Activated naive CD4-positive, alpha-beta T cell treated with anti-CD3 and anti-CD28 coated beads, Interleukin-2, amount 50 U/mL, for 16 hours (primary cell): ENCODE measurements at regions not wholly inside any gene's neighbourhood (a gene's known extent, or its start where the extent isn't known, plus 50 kb on each side); places are given as distances from the start of the nearest gene placed in this dataset.

Experiments
- DNase-seq: peaks from one replicate; pipeline ENCODE4 v3.0.0-alpha.2; 2020

DNA sequence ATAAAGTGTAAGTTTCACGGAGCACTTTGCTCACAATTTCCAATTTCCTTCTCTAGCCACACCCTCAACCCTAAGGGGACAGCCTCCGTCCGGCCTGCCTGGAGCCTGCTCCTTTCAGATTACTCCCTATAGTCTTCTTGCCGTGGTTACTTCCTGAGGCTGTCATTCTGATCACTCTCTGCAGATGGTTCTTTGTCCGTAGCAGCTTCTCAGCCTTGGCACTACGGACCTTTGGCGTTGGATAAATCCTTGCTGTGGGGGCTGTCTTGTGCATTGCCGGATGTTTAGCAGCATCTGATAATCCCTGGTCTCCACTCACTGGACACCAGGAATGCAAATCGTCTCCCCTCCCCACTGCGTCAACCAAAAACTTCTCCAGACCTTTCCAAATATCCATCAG is 447.5 kb upstream of the KIRREL3 start:
- no peak for DNase-seq

DNA sequence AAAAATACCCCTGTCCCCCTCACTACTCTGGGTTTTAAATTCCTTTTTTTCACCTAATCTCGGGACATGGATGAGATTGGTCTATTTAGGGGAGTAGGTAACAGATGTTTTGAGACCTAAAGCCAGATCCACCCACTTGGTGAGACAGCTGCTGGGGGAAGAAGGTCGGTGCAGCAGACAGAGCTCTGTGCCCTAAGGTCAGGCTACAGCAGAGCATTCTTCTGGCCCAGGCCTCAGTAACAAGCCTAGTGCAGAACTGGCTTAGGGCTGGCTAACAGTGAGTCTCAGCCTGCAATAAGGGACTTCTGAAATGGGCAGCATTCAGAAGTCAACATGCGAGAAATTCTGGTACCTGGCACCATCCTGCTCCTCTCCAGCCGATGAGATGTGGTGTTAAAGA is 444.9 kb upstream of the KIRREL3 start:
- DNase-seq = no peak

DNA sequence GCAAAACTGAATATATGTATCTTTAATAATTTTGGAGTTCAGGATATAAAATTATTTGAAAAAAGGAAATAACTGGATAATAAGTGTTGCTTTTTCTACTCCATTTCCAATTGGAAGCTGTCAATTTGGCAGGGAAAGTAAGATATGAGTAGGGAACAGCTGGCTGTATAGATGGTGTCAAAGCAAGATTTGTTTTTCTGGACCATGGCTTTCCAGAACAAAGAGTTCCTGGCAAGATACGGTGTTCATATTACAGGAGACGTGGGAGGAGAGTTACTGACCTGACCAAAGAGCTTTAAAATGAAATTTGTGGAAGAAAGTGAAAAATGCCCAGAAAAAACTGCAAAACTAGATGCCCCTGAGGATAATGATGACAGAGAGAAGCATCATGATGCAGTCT is 442.7 kb upstream of the KIRREL3 start:
- no peak for DNase-seq

DNA sequence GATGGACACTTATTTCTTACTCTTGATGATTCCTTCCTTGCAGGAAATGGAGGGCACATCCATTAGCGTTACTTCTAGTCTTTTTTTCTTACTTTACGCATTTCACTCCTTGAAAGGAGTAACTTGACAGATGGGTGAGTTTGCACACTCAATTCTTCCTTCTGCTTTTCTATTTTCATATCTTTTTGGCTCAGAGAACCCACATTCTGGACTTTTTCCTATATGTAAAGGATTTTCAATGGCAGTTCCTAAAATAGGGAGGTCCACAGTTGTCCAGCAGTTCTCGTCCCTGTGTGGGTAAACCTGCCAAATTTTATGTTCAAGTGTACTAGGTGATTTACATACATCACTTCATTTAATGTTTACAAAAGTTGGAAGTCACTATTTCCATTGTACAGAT is 440.0 kb upstream of the KIRREL3 start:
- no peak for DNase-seq

DNA sequence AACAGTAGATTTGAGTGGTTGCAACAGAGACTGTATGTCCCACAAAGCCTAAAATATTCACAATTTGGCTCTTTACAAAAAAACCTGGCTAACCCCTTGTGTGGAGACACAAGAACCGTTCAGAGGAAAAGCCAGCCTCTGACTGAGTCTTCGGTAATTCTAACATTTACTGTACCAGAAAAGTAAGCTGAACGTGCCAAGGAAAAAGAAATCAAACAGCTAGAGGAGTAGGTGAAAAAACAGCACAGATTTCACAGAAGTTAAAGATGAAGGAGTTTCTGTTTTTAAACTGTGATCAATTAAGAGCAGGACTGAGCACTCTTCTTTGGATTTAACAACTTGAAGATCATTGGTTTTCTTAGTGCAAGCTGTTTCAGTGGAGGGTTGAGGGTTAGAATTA is 424.7 kb upstream of the KIRREL3 start:
- no peak for DNase-seq

DNA sequence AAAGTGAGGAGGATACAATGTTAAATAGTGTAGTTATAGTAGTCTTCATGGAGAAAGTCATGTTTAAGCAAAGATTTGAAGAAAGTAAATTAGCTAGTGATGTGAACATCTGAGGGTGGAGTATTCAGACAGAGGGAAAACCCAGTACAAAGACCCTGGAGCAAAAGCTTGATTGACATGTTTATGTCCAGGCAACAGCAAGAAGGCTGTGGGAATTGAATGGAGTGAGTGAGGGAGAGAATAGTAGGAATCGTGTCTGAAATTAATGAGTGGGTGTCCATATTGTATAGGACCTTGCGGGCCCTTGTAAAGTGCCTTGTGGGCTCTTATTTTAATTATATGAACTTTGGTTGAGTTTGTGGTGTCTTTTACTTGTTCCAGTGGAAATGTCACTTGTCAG is 424.1 kb upstream of the KIRREL3 start:
- no peak for DNase-seq

DNA sequence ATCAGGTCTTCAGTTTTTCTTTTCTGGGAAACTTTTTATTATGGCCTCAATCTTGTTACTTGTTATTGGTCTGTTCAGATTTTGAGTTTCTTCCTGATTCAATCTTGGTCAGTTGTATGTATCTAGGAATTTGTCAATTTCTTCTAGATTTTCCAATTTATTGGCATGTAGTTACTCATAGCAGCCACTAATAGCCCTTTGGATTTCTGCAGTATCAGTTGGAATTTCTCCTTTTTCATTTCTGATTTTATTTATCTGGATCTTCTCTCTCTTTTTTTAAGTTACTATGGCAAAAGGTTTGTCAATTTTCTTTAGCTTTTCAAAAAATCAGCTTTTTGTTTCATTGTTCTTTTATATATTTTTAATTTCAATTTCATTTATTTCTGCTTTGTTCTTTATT is 419.6 kb upstream of the KIRREL3 start:
- DNase-seq = no peak

DNA sequence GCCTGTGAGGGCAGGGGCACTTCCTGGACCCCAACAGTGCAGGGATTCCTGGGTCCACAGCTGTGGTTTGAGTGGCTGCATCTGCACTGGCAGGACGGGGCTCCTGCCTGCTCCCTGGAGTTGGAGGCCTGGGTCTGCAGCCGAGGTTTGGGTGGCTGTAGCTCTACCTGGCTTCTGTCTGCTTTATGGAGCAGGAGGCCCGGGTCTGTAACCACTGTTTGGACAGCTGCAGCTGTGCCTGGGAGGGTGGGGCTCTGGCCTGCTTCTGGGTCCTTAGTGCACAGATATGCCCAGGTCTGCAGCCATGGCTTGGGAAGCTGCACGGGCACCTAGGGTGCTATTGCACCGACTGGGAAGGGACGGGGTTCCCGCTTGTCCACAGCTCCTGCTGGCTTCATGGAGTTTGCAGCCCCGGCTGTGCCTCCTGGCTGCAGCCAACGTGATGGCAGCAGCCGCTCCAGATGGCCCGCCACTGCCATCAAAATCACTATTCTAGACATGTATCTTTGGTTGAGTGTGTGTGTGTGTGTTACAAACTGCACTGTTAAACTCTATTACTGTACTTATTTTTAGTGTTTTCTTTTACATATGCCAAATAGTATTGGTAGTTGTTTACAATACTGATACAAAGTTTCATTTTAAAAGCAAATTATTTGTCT is 412.3 kb upstream of the KIRREL3 start:
- no peak for DNase-seq

DNA sequence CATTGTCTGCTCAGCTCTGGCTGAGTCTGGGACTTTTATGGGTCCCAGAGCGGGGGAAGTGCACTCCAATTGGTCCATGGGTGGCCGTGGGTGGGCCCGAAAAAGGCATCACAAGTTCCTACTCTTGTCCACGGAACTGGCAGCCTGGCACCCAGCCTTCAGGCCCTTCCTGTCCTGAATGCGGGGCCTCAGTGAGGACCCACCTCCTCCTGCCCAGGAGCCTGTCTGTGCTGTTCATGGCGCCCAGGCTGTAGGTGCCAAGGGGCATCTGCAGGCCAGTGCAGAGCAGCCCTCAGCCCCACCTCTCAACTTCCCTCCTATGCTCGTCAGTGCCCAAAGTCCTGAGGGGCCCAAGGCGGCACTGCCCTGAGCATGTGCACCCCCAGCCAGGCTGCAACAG is 411.7 kb upstream of the KIRREL3 start:
- no peak for DNase-seq

DNA sequence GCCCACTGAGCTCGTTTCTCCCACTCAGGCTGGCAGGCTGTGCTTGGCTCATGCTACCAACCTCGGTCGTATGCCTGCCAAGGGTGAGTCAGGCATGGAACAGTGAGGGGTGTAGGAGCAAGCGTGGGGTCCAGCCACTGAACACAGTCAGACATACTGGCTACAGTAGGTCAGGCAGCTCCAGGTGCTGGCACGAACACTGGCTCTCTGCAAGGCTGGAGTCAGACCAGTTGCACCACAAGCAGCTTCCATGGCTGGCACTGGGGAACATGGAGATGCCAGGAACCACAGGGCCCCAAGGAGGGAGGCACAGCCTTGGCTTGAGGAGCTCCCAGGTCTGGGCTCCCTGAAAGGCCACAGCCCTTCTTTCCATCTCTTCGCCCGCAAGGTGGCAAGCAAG is 410.7 kb upstream of the KIRREL3 start:
- no peak for DNase-seq

DNA sequence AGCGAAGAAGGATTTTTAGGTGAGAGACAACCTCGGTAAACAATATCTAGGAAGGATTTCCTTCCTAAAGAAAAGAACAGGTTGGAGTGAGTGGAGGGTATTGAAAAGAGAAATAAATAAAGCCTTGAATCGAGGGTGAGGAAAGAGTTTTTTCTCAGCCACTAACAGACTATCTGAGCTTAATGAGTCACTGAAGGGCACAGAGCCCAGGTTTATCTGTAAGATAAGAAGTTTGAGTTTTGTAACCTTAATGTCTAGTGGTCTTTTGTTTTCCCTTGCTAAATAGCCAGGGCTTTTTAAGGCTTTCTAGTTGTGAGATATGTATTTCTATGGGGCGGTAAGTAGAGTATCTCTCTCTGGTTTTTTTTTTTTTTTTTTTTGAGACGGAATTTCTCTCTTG is 394.5 kb upstream of the KIRREL3 start:
- DNase-seq = no peak

DNA sequence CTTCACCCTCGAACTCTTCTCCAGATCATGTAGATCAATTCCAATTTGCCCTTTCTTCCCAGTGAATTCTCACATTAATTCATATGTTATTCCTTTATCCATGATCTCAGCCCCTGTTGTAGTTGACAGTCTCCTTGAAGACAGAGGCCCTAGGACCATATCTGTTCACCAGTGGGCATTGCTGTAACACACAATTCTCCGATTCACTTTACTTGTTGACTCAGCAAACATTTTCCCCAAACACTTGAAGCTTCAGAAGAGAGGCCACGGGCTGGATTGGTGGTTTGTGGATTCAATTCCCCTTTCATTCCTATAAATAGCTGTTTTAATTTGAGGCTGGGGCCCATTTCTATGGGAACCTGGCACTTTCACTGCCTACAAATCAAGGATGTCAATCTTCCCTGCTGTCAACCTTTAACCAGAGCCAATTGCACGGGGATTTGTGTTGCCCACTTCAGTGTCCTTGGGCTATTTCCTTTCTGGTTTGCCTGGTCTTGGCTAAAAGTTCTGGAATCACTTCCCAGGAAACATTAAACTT is 393.0 kb upstream of the KIRREL3 start:
- no peak for DNase-seq

DNA sequence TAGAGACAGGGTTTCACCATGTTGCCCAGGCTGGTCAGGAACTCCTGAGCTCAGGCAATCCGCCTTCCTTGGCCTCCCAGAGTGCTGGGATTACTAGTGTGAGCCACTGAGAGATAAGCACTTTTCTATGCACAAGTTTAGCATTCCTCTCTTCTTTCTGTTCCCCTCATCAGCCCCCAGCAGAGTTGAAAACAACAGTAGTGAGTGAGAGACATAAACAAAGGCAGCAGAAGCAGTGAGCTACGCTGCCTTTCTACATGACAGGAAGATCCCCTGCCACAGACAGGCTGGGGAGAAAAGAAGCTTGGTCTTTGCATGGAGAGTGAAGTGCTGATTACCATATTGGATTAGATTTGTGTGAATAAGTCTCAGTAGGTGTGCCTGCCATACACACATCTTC is 392.0 kb upstream of the KIRREL3 start:
- no peak for DNase-seq

DNA sequence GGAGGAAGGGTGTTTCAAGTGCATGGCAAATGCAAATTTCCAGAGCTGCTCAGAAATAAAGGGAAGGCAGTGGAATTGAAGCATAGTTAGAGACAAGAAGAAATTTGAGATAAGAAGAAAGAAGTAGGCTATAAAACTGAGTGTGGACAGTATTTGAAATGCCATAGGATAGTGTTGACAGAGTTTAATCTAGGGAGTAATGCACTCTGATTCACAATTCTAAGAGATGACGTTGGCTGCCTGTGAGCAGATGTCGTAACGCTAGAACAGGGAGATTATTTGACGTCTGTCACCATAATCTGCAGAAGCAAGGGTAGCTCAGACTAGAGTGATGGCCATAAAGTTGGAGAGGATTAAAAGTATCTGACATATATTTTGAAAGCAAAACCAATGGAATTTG is 389.9 kb upstream of the KIRREL3 start:
- DNase-seq = no peak

DNA sequence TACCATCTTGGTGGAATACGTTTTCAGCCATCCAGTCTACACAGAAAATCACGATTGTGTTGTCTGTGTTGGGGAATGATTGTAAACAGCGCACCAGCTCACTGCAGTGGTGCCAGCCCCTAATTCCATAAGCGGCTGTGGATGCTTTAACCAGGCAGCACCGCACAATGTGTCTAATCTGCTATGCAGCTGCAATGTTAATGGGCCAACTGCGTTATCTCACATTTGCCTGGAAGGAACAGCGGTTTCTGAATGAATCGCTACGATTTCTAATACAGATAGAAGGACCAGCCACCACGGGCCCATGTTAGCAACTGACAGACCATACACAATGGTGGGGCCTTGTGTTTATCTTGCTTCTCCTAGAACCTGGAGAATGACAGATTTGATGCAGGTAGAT is 384.5 kb upstream of the KIRREL3 start:
- no peak for DNase-seq

DNA sequence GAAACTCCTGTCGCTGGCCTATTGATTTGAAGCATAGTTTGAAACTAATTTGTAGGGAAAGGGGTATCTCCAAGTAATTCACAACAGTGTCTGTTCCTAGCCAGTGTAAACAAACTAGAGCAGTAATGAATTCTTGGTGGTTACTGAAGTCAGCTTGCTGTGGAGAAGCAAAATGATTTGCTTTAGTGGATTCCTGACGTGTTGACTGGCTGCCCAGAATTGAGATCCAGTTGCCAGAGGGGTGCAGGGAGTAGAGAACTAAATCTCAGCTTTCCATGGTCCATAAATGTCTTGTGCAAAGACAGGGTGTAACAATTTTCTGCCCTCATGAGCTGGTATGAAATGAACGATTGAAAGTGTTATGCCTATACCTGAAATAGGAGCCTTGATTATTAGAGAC is 382.5 kb upstream of the KIRREL3 start:
- no peak for DNase-seq

DNA sequence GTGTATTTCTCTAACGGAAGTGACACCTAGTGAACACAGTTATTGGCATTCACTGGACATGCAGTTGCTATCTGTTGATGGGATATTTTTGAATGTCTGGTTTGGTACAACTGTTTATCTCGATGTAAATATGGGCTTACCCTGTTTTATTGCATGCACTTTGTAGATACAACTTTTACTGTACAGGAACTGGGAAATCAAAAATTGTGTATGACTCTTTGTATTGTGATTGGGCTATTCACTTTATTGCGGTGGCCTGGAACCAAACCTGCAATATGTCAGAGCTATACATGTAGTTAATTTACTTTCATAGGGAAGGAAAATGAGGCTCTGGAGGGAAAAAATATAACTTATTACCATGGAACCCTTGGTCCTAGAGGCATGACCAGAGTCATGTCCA is 380.7 kb upstream of the KIRREL3 start:
- DNase-seq = no peak

DNA sequence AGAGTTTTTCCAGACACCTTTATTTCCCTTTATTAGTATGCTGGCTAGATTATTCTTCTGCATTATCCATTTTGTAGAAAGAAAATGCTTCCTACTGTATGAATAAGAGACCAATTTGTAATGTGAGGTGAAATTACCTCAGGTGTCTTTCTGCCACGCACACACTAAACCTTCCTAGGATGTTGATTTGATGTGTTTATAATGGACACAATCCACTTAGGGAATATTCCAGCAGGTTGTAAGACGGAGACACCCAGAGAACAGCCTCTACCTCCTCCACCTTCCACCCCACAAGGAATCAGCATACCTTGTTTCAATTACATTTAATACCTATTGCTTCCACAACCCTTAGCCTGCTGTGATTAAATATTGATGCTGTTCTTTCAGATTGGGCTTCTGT is 379.1 kb upstream of the KIRREL3 start:
- DNase-seq = no peak

DNA sequence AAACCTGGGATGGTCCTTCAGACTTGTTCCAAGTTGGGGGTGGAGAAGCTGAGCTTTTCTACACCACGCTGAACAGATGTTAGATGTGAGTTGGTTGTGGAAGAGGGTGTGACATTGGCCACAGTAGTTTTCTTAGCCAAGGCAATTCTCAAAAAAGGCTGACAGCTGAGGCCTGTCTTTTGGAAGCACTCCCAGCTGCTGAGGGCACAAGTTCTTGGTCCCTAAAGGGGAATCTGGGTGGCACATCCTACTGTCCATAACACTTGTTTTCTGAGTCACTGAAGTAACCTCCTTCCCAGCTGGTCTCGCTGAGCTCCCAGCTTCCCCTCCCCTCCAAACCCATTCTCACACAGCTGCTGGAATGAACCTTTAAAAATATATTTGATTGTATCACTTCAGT is 375.7 kb upstream of the KIRREL3 start:
- no peak for DNase-seq

DNA sequence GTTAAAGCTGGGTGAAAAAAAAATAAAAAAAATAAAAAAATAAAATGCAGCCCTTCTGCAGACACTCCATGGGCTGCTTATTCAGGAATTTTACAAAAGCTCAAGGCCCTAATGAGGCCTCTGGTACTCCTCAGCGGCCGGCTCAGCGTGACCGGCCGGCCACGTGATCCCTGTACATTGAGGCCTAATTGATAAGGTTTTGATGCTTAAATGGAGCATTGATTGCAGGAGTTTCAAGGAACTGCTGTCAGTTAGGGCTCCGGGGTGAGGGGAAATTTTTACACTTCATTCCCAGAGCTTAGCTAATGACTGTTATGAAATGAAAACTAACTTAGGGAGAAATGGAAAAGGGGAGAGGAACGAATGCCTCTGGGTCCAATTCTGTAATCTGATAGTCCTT is 368.8 kb upstream of the KIRREL3 start:
- no peak for DNase-seq

DNA sequence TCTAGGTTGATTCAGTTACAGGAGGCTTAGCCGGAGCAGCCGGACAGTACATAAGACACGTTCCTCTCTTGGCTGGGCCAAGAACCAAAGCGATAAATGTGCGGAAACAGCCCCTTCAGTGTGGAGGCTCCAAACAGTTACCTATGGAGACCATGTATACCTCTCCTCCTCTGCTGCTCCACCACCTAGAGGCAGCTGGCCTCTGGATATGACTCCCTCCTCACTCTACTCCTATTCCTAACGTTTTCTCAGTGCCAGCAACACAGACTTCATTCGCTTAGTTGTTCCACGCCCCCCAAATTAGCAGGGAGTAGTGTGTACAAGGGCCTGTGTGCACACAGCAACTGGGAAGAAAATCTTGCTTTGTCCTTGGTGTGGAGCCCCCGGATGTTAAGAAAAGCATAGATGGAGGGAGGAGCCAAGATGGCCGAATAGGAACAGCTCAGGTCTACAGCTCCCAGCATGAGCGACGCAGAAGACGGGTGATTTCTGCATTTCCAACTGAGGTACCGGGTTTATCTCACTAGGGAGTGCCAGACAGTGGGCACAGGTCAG is 362.3 kb upstream of the KIRREL3 start:
- no peak for DNase-seq

DNA sequence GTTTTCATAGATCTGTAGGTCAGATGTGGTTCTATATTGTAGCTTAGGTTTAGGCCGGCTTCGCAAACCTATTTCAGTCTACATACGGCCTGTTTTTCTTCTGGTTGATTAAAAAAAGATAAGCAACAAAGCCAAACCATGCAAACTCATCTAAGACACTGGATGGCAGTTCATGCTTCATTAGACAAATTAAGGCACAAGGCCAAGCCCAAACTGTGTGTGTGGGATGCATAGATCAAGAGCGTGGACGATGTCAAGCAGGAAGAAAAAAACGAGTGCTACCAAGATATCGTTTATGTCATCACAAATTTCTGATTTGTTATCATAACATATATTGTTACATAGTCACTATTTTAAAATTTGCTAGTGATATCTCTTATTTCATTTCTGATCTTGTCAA is 357.6 kb upstream of the KIRREL3 start:
- no peak for DNase-seq

DNA sequence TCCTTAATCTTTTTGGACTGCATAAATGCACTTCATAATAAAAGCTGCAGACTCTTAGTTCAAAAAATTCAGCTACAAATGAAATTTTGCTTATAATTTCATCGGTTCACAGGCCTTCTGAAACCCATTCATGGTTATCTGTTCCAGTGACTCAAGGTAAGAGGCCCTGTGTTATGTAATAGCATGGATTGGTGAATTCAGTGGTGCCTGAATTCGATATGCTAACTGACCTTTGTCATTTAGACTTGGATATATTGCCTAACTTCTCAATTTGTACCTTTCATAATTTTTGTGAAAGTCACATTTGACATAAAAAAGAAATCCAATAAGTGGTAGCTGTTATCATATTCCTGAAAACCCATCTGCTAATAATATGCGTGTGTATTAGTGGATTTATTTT is 349.9 kb upstream of the KIRREL3 start:
- no peak for DNase-seq

DNA sequence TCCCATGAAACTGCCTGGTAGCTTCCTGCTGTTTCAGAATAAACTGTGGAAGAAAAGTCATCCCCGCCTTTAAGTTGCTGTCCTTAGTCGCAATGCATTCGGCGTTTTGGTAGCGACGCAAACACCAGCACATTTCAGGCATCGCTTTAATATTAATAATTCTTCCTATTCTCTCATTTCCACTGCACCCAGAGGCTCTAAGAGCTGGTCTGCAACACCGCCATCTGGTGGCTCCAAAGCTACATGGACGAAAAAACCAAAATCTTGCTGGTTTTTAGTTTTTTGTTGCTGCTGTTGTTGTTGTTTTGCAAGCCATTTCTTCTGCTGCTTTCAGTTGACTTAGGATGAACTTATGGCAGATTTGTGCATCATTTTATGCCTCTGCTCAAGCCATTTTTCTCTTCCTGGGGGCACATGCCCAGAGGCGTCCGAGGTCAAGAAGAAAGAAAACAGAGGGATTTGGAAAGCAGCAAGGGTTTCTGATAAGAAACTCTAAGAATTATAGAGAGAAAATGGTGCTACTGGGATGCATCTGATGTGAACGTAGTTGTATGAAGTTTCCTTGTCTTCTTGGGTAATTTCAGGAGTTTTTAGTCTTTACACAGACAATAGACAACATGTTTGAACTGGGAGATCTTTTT is 345.4 kb upstream of the KIRREL3 start:
- peak; percentile 13 for DNase-seq

DNA sequence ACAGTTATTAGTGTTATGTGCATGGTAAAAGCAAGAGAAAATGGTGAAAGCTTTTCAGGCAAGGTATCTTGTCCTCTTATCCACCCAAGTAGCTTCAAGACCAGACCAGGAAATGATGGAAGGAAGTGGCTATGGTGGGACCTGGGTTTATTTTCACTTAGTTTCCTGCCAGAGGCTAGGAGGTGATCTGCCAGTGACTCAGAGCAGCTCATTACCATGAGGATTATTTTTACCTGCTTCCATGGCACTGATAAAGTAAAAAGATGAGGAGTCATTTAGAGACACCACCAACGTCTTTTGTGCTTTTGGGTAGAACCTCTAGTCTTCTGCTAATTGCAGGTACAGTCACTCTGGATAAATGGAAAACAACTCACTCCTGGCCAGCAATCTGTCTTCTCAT is 339.9 kb upstream of the KIRREL3 start:
- no peak for DNase-seq
